GM04504 (cell line): ENCODE measurements at regions not wholly inside any gene's neighbourhood (a gene's known extent, or its start where the extent isn't known, plus 50 kb on each side); places are given as distances from the start of the nearest gene placed in this dataset.
"Not testable (repeated sequence)": the region's sequence is repeated elsewhere in the genome, so short reads cannot be mapped to it uniquely, and the experiment has no call there.

Experiments used
- DNase-seq: peaks from one replicate; pipeline ENCODE4 v3.0.0-alpha.2; 2012; ENCODE audit warnings: low read depth

DNA sequence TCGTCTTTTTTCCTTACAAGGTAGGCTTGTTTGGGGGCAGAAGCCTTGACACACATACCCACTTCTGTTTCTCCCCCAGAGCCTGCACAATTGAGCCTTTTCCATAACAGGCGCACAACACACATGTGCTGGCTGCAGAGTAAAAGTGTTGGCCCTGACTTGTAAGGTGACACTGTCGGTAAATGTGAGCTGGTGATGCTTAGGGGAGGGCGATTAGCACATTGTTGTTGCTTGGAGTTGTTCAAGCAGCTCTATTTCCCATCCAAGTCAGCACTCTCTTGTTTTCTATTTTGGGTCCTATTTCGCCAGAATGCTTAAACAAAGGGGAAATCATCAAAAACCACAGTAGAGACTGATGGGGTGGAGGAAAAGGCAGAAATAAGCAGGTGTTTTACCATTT lies 51.9 kb upstream of the PTPRJ start:
- DNase-seq: no peak

DNA sequence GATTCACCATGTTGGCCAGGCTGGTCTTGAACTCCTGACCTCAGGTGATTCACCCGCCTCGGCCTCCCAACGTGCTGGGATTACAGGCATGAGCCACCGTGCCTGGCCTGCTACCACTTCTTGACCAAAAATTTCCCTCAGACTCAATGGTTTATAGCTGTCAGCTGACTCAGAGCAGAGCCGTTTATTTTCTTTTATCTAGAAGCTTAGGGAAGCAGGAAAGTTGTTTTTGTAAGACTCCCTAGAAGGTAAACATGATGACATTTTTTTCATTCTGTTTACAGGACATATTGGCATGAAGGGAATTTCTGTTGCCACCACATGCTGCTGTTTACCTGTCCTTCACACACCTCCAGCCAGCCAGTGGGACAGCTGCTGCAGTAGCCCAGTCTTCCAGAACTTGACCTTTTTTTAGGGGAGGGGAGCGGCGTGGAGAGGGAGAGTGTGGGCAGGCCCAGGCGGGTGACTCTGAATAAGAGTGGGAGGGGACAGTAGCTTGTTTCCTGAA lies 56.1 kb upstream of the PTPRJ start:
- peak; percentile 55 for DNase-seq

DNA sequence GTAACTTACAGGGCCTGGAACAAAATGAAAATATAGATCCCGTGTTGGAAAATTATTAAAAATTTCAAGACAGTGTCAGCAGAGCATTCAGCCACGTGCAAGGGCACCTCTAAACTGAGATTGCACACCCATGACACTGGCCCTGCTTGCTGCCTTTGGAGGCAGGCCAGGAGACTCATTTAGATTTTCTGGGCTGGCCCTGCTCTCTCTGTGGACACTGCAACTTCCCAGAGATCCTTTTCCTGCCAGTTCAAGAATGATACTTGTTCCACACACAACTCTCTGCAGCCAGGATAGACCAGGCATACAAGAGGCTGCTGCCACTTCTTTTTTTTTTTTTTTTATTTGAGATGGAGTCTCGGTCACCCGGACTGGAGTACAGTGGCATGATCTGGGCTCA lies 56.7 kb upstream of the PTPRJ start:
- DNase-seq: peak; percentile 37

DNA sequence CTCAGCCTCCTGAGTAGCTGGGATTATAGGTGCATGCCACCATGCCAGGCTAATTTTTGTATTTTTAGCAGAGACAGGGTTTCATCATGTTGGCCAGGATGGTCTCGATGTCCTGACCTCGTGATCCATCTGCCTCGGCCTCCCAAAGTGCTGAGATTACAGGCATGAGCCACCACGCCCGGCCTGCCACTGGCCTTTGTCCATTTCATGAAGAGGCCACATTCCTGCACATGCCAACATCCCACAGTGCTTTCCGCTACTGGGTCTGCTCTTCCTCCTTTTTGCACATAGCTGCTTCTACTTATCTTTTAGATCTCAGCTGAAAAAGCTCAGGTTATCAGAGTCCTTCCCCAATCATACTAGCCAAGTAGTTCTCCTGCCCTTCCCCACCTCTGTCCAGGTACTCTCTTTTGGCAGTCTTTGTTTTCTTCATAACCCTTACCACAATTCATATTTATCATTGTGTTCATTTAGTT lies 59.2 kb upstream of the PTPRJ start:
- DNase-seq: not testable (repeated sequence)

DNA sequence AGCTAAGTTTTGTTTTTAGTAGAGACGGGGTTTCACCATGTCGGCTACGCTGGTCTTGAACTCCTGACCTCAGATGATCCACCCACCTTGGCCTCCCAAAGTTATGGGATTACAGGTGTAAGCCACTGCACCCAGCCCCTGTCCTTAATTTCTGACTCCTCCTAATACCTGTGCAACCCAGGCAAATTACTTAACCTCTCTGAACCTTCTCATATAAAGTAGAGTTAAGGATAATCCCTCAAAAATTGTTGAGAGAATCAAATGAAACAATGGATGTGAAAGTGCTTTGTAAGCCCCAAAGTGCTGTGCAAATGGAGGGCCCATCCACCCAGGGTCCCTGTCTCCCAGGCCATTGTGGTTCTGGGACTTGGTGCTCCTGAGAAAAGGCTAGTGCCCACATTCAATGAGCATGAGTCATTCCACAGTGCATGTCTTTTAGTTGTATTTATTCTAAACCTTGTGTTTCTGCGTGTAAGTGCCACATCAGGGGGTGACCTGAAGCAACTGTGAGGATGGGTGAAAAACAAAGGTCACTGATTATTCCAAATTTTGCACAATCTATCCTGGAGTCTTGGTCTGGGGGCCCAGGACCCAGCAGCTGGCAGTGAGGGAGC lies 61.4 kb upstream of the PTPRJ start:
- no peak for DNase-seq

DNA sequence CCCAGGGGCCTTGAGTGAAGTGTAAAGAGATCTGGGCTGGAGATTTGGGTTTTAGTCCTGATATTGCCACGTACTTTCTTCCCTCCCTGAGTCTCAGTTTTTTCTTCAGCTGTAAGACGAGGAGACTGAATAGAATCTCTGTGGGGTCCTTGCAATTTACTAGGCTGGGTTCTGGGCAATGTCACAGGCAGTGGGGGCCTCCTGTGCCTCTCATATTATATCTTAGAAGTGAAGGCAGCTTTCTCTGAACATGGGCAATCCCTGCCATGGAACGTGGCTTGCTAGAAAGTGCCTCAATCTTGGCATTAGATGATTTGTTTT lies 62.0 kb upstream of the PTPRJ start:
- DNase-seq: no peak

DNA sequence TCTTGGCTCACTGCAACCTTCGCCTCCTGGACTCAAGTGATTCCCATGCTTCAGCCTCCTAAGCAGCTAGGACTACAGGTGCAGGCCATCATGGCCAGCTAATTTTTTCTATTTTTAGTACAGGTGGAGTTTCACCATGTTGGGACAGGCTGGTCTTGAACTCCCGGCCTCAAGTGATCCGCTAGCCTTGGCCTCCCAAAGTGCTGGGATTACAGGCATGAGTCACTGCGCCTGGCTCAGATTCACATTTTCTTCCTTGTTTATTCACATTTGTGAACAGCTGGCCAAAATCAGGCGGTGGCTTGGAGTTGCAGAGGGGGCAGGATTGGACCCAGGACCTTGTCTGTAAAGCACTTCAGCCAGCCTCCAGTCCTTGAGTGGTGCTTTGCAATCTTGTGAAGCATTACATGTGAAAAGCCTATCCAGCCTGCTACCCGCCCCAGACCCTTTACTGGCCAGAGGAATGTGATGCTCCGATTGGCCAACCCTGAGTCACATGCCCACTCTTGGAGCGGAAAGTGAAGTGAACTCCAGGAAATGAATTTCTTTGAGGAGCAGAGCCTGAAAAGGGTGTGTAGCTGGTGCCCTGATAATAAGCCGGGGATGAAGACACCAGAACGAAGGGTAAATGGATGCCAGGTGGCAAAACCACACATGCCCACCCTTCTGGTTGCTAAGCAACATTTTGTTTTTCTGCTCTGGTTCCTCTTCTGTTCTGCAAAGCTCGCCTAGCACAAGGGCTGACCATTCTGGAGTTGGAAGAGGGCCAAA lies 62.6 kb upstream of the PTPRJ start:
- DNase-seq: peak; percentile 48

DNA sequence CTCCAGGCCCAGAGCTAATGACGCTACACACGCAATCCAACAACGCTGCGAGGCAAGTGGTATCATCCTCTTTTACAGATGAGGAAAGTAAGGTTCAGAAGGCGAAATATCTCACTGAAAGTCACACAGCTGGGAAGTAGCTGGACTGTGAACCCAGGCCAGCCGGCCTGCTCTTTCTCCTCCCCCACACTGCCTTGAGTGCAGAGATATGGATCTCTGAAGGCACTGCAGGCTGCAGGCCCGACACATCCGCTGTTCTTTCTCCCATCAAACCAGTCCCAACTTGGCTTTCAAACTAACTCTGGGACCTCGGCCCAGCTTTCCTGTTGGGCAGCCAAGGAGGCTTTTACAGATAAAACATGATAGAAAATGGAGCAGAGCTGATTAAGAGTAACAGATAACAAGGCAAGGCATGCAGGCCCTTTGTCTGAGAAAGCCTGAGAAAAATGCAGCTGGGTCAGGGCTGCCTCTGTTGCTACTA lies 64.0 kb upstream of the PTPRJ start:
- no peak for DNase-seq

DNA sequence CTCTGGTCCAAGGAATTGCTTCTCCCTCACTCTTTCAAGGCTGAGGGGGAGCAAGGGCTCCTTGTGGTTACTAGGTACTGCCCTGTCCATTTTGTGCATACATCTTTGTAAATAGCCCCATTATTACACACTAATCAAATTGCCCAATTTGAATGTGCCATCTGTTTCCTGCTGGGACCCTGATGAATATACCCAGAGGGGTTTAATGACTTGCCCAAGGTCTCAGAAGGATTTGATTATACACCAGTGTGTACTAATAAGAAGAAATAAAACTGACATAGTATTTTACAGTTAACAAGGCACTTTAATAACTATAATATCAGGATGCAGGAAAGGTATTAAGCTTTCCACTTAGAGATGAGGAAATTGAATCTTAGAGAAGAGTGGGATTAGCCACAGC lies 64.6 kb upstream of the PTPRJ start:
- DNase-seq: no peak

DNA sequence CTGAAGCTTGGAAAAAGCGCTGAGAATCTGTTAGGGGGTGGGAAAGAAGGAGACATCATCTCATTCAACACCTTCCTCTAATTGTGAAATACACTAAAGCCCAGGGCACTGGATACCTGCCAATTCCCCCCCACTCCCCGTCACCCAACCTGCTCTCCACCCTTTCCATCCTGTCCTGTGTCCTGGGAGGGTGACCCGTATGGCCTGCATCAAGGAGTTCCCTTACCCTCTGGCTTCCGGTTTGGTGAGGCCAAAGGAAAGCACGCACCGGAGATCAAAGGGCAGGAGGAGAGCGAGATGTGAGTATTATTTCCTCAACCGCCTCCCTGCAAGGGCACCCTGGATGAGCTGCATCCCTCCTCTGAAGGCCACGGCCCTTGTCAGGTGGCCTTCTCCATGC lies 65.0 kb upstream of the PTPRJ start:
- DNase-seq: no peak

DNA sequence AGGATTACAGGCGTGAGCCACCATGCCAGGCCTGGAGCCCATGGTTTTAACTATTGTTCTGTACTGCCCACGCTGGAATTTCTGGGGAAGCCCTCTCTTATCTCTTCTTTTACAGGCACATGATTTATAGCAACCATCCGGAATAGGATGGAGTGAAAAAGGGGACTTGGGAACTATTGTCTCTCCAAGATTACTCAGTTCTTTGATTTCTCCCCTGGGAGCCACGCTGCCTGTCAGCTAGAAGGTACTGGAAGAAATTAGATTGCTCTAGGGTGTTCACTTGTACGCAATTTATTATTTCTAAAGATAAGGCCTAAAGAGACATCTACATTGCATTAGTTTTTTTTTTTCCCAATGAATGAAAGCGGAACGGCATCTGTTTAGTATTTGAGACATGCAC lies 65.6 kb upstream of the PTPRJ start:
- no peak for DNase-seq

DNA sequence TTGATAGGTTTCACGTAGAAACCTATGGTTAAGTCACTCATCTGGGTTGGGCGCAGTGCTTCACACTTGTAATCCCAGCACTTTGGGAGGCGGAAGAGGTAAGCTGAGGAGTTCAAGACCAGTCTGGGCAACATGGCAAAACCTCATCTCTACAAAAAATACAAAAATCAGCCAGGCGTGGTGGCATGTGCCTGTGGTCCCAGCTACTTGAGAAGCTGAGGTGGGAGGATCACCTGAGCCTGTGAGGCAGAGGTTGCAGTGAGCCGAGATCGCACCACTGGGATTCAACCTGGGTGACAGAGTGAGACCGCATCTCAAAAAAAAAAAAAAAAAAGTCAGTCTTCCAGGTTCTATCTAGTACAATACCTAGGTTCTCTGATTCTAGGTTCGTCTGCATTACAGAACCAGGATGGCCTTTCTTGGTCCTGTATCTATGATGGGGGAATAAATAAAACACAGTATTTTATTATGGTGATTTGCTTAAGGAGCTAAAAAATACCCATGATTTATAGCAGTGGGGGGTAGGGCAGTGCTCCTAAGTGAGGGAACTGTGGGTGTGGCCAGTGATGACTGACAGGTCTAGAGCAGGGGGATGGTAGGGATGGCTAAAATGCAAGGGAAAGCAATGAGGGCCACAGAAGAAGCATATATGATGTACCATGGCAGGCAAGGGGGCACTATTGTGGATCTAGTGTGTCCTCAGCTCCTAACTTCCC lies 65.5 kb upstream of the NUP160 start:
- no peak for DNase-seq

DNA sequence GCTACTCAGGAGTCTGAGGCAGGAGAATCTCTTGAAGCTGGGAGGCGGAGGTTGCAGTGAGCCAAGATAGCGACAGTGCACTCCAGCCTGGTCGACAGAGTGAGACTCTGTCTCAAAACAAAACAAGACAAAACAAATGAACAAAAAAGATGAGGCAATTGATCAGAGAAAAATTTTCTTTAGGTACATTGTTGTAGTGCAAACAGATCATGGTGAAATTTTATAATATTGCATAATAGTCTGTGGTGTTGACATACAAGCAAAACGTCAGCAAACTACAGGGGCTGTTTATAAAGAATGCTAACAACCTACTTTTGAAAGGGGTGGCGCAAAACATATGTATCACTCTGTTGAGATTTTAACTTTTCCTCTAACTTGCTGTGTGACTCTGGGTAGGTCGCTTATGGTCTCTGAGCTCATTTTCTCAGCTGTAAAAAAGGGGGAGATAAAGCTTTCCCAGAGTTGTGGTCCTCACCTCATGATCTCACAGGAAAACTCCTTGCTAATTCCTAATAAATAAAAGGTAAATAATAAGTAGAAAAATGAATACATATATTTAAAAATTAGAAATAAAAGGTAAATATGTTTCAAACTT lies 64.8 kb upstream of the NUP160 start:
- DNase-seq: no peak

DNA sequence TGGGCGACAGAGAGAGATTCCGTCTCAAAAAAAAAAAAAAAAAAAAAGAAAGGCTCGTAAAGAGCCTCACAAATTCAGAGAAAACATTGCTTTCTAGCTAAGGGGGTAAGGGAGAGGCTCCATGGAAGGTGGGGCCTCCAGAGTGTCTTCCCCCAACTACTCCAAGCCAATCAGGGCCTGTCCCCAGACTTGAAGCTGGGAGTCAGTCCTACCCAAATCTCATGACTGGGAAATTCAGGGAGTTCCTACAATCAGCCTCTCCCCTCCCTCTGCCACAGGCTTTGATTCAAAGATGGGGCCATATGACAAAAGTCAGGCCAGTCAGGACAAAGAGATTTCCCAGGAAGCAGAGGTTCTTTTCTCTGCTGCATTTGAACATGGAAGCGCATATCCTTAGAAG lies 63.0 kb upstream of the NUP160 start:
- DNase-seq: no peak

DNA sequence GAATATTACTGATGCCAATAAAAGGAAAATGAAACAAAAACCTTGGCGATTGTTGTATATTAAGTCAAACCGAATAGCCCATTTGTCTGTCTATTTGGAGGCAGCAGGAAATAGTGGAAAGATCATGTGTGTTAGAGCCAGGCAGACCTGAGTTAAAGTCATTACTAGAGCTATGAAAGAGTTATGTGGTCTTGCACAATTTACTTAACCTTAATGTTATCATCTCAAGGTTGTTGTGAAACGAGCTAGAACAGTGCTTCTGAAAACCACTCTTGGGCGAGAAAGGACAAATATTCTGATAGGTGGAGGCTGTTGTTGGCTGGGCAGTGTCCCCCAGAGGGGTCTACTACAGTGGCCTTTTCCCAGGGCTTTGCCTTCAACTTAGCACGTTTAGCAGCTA lies 60.0 kb upstream of the NUP160 start:
- DNase-seq: no peak

DNA sequence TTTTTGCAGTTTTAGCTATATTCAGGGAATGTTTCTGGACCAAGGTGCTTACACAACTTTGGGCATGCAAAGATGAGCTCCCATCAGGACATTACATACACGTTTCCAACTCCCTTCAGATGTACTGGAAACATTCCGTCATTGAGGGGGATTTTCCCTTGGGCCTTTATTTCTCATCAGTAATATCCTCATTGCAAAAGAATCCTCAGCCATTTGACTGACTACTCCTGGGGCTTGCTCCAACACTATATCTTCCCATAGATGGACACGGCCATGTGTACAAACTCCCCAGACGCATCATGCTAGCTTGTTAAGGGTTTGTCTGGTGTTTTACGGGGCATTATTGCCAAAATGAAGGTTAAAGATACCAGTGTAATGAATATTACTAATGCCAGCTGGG lies 59.3 kb upstream of the NUP160 start:
- DNase-seq: no peak

DNA sequence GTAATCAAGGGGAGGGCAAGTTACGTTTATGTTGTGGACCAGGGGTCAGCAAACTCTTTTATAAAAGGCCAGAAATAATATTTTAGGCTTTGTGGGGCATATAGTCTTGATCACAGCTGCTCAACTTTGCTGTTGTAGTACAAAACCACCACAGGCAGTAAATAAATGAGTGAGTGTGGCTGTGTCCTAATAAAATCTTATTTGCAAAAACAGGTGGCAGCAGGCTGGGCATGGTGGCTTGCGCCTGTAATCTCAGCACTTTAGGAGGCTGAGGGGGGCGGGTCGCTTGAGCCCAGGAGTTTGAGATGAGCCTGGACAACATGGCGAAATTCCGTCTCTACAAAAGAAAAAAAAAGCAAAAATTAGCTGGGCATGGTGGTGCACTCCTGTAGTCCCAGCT lies 57.9 kb upstream of the NUP160 start:
- DNase-seq: no peak

DNA sequence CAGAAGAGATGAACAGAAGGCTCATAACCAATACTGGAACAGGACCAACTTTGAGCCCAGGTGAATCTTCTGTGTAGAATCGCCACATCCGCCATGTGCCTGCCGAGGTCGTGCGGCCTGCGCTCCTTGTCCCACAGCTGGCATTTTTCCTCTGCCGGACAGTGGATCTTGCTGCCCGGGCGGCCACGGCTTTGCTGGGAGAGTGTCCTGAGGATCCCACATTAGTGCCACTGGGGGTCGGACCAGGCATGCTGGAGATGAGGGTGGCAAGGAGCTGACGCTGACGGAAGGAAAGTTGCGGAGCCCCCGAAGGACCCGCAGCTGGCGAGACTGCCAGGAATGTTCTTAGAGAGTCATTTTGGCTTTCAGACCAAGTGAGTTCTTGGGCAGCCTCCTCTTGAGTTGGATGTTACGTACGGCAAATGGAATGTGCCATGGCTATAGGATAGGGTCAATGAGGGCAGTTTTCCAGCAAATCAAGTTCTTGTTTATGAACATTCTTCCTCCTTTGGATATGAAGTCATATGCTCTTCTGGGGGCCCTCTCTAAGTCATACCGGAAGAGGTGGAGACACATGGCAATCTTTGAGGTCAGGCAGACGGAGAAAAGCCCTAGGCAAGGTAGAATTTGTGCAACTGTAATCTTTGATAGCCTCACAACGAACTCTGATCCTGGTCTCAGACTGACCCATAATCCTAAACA lies 57.4 kb upstream of the NUP160 start:
- DNase-seq: no peak

DNA sequence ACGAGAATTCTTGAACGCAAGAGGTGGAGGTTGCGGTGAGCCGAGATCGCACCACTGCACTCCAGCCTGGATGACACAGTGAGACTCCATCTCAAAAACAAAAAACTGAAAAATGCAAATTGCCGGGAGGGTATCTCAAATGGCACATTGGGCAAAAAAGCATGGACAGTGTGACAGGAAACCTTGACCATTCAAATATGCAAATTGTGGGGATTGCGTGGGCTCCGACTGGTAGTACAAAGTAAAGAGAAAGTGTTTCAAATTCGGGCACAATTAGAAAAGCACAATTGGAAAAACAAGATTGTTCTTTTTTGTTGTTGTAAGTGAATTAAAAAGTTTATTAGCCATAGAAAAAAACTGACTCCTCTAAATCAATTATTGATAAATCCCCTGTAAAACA lies 56.7 kb upstream of the NUP160 start:
- no peak for DNase-seq

DNA sequence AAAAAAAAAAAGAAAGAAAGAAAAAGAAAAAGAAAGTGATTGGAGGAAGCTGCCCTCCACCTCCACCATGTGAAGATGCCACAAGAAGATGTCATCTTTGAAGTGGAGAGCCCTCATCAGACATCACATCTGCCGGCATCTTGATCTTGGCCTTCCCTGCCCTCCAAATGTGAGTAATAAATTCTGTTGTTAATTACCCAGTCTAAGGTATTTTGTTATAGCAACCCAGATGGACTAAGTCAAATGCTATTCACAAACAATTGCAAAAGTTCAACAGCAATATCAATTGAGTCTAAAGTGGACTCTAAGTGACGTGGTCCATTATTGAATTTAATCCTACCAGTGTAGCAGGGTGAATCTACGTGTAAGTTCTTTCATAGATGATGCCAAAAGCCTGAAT lies 55.9 kb upstream of the NUP160 start:
- peak; percentile 49 for DNase-seq

DNA sequence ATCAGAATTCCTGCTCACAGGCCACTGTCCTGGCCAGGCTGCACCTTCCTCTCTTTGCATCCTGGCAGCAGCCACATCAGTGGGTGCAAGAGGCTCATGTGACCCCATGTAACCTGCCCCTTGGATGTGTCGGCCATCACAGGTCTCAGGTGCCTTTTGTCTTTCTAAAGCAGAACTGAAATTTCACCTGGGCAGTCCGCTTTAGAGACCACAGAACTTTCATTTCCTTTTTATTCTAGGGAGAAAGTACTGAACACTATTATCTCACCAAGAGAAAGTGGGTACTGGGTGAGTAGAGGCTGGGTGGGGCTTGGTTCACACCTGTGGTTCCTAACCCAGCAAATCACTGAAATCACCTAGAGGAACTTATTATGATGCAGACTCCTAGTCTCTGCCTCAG lies 51.7 kb upstream of the NUP160 start:
- DNase-seq: no peak
